Smooth muscle cell (in vitro differentiated cells): ENCODE measurements at regions not wholly inside any gene's neighbourhood (a gene's known extent, or its start where the extent isn't known, plus 50 kb on each side); places are given as distances from the start of the nearest gene placed in this dataset.
"Not testable (repeated sequence)": the region's sequence is repeated elsewhere in the genome, so short reads cannot be mapped to it uniquely, and the experiment has no call there.

Experiments
- DNase-seq: peaks from one replicate; lab custom pipeline; 2025; ENCODE audit not compliant: unreplicated experiment; lab: John Stamatoyannopoulos, UW
- H2AFZ ChIP-seq: fragments of 200-600 bp; sonication (generic); 2 replicates; pipeline ENCODE4 v1.6.0; 2016; ENCODE audit warnings: antibody characterized with exemption, low read depth, mild to moderate bottlenecking
- H3F3A ChIP-seq: fragments of 200-600 bp; sonication (generic); 2 replicates; pipeline ENCODE4 v1.6.0; 2017; ENCODE audit warnings: antibody characterized with exemption, low read depth
- H3K27ac ChIP-seq: fragments of 200-600 bp; sonication (generic); 2 replicates; pipeline ENCODE4 v1.5.1; 2016; ENCODE audit warnings: low read depth, mild to moderate bottlenecking
- H3K27me3 ChIP-seq: fragments of 200-600 bp; sonication (generic); 2 replicates; pipeline ENCODE4 v1.6.1; 2016; ENCODE audit warnings: low read depth, mild to moderate bottlenecking
- H3K36me3 ChIP-seq: fragments of 200-600 bp; sonication (generic); 2 replicates; pipeline ENCODE4 v1.5.1; 2016; ENCODE audit warnings: low read depth
- H3K4me1 ChIP-seq: fragments of 200-600 bp; sonication (generic); 2 replicates; pipeline ENCODE4 v1.5.1; 2016; ENCODE audit warnings: low read depth
- H3K4me2 ChIP-seq: fragments of 200-600 bp; sonication (generic); 2 replicates; pipeline ENCODE4 v1.6.0; 2016; ENCODE audit warnings: mild to moderate bottlenecking
- H3K4me3 ChIP-seq: fragments of 200-600 bp; sonication (generic); 2 replicates; pipeline ENCODE4 v1.5.1; 2016; ENCODE audit warnings: mild to moderate bottlenecking
- H3K79me2 ChIP-seq: fragments of 200-600 bp; sonication (generic); 2 replicates; pipeline ENCODE4 v1.6.0; 2016; ENCODE audit warnings: low read depth, mild to moderate bottlenecking
- H3K9ac ChIP-seq: fragments of 200-600 bp; sonication (generic); 2 replicates; pipeline ENCODE4 v1.6.0; 2016; ENCODE audit warnings: low read depth
- H3K9me3 ChIP-seq: fragments of 200-600 bp; sonication (generic); replicated peaks from 2 replicates; pipeline ENCODE4 v1.5.1; 2016; ENCODE audit warnings: low read depth
- H4K20me1 ChIP-seq: fragments of 200-600 bp; sonication (generic); 2 replicates; pipeline ENCODE4 v1.6.0; 2016; ENCODE audit warnings: low read depth
- WGBS: methylation state at CpG from one replicate; pipeline ENCODE4 v1.1.7; 2016; ENCODE audit warnings: low lambda C conversion rate; 5-methylcytosine and 5-hydroxymethylcytosine counted together
- TF ChIP-seq, protein P1 (sequence below): fragments of 200-600 bp; sonication (generic); IDR thresholded peaks from 2 replicates; pipeline ENCODE4 v1.5.1; 2017; ENCODE audit warnings: borderline replicate concordance, mild to moderate bottlenecking, antibody characterized with exemption; ENCODE audit not compliant: insufficient read depth, poor library complexity, severe bottlenecking

DNA sequence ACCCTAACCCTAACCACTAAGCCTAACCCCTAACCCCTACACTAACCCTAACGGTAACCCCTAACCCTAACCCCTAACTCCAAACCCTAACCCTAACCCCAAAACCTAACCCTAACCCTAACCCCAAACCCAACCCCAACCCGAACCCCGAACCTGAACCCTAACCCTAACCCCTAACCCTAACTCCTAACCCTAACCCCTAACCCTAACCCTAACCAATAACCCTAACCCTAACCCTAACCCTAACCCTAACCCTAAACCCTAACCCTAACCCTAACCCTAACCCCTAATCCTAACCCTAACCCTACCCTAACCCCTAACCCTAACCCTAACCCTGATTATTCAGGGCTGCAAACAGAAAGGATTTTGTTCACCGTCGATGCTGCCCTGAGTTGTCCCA lies 144.6 kb upstream of the DUSP22 start:
- H3K4me3 ChIP-seq, H3K36me3 ChIP-seq, H3K9ac ChIP-seq, H3K9me3 ChIP-seq, DNase-seq, H3F3A ChIP-seq, H2AFZ ChIP-seq, H3K4me1 ChIP-seq, H4K20me1 ChIP-seq, H3K4me2 ChIP-seq, H3K79me2 ChIP-seq, H3K27me3 ChIP-seq, H3K27ac ChIP-seq: not testable (repeated sequence)
- WGBS: 100% methylated on average over 2 of the region's 5 CpGs

DNA sequence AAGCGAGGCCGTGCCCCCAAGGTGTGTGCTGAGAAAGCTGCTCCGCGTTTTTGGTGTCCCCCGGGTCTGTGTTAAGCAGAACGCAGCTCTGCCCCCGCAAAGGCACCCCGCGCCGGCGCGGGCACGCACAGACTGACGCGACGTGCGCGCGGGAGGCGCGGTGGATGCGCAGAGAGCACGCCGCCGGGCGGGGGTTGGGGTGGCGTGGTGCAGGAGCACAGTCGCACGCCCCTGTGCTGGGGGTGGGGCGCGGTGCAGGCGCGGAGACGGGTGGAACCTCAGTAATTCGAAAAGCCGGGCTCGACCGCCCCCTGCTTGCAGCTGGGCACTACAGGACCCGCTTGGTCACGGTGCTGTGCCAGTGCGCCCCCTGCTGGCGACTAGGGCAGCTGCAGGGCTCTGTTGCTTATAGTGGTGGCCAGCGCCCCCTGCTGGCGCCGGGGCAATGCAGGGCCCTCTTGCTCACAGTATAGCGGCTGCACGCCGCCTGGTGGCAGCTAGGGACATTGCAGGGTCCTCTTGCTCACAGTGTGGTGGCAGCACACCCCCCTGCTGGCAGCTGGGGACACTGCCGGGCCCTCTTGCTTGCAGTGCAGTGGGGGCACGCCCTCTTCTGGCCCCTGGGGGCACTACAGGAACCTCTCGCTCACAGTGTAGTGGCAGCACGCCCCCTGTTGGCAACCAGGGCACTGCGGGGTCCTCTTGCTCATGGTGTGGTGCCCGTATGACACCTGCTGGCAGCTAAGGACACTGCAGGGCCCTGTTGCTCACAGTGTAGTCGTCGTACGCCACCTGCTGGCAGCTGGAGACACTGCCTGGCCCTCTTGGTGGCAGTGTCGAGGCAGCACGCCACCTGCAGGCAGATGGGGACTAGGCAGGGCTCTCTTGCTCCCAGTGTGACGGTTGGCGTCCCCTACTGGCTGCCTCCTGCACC lies 144.0 kb upstream of the DUSP22 start:
- 87% methylated on average over 55 of the region's 61 CpGs for WGBS
- TF ChIP-seq, protein P1, sequence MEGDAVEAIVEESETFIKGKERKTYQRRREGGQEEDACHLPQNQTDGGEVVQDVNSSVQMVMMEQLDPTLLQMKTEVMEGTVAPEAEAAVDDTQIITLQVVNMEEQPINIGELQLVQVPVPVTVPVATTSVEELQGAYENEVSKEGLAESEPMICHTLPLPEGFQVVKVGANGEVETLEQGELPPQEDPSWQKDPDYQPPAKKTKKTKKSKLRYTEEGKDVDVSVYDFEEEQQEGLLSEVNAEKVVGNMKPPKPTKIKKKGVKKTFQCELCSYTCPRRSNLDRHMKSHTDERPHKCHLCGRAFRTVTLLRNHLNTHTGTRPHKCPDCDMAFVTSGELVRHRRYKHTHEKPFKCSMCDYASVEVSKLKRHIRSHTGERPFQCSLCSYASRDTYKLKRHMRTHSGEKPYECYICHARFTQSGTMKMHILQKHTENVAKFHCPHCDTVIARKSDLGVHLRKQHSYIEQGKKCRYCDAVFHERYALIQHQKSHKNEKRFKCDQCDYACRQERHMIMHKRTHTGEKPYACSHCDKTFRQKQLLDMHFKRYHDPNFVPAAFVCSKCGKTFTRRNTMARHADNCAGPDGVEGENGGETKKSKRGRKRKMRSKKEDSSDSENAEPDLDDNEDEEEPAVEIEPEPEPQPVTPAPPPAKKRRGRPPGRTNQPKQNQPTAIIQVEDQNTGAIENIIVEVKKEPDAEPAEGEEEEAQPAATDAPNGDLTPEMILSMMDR: peak; percentile 66
- not testable (repeated sequence) for H3K9me3 ChIP-seq, H3K27ac ChIP-seq, H3K79me2 ChIP-seq, H3K4me1 ChIP-seq, H3K27me3 ChIP-seq, H4K20me1 ChIP-seq, H3K4me3 ChIP-seq, H3K4me2 ChIP-seq, DNase-seq, H3F3A ChIP-seq, H2AFZ ChIP-seq, H3K9ac ChIP-seq, H3K36me3 ChIP-seq

DNA sequence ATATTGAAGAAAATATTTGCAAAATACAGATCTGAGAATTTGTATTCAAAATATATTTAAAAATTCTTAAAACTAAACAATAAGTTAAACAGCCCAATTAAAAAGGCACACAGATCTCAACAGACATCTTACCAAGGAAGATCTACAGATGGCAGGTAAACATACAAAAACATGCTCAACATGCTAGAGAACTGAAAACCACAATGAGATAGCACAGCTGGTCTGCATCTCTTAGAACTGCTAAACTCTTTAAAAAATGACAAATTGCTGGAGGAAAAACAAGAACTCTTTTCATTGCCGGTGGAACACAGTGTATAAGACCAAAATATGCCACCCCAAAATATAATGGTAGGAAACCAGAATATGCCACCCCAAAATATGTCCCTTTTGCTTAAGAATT lies 142.1 kb upstream of the DUSP22 start:
- WGBS: 74% methylated on average over 1 of the region's 1 CpG
- H3K9me3 ChIP-seq, H3K9ac ChIP-seq, H3F3A ChIP-seq, H3K27ac ChIP-seq, H3K36me3 ChIP-seq, H3K4me3 ChIP-seq, H3K4me1 ChIP-seq, H3K4me2 ChIP-seq, H3K27me3 ChIP-seq, H3K79me2 ChIP-seq, H4K20me1 ChIP-seq, DNase-seq, H2AFZ ChIP-seq: not testable (repeated sequence)

DNA sequence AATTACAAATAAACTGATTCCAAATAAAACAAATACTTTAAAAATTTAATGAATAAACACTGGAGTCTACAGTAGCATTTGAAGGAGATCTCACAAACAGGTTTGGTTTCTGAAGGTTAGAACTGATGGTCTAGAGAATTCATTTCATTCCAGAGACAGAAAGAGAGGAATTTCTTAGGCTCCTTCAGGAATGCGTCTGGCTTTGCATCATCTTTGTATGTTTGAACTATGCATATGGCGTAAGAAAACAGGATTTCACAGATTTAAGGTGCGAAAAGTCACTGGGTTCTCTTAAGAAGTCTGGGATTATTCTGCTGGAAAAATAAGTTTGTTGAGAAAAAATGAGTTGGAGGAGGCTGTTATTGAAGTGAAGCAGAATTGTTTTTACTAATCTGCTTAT lies 139.9 kb upstream of the DUSP22 start:
- H3K4me3 ChIP-seq, H3K79me2 ChIP-seq, H3K36me3 ChIP-seq, H3K9me3 ChIP-seq, H3K27me3 ChIP-seq, H2AFZ ChIP-seq, H3K9ac ChIP-seq, H3K4me1 ChIP-seq, H4K20me1 ChIP-seq, DNase-seq: not testable (repeated sequence)
- Histone ChIP-seq H3K27ac (peak overlapping the region; percentile 95), H3F3A (peaks cover 11% of the 10 kb centered on the region), H3K4me2 (peak overlapping the region; percentile 17)
- WGBS: 42% methylated on average over 3 of the region's 3 CpGs

DNA sequence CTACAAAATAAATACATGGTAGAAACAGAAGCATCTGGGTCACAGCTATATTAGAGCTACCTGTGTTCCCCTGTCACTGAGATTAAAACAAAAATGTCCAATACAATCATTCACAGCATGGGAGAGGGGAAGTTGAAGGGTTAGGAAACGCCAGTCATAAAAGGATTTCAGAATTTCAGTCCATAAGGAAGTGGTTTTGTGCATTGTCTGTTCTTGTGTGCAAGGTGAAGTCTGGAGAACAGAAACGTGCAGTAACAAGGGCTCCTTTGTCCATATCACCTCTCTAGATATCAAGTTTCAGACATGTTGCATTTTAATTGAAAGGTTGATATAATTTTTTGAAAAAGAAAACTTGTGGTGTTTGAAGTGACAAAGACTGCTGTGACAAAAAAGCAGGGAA lies 139.3 kb upstream of the DUSP22 start:
- DNase-seq, H3K4me1 ChIP-seq, H3K79me2 ChIP-seq, H3K4me3 ChIP-seq, H3K27me3 ChIP-seq, H4K20me1 ChIP-seq, H2AFZ ChIP-seq, H3K9me3 ChIP-seq, H3K36me3 ChIP-seq, H3K9ac ChIP-seq: not testable (repeated sequence)
- Histone ChIP-seq H3K4me2 (peak overlapping the region; percentile 17), H3F3A (peaks cover 11% of the 10 kb centered on the region), H3K27ac (peak overlapping the region; percentile 95)
- 65% methylated on average over 2 of the region's 2 CpGs for WGBS

DNA sequence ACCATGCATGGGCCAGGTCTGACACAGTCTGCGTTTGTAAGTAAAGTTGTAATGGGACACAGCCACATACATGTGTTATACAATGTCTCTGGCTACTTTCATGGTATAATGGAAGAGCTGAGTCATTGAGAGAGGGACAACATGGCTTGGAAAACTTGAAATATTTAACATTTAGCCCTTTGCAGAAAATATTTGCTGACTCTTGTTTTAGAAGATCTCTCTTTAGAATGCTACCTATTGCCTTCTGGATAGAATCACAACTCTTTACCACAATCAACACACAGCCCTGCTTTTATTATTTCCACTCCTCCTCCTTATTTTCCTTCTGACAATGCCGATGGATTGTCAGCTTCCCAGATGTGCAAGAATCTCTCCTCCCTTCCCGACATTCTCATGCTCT lies 138.4 kb upstream of the DUSP22 start:
- H4K20me1 ChIP-seq, DNase-seq: not testable (repeated sequence)
- WGBS: 27% methylated on average over 3 of the region's 3 CpGs

DNA sequence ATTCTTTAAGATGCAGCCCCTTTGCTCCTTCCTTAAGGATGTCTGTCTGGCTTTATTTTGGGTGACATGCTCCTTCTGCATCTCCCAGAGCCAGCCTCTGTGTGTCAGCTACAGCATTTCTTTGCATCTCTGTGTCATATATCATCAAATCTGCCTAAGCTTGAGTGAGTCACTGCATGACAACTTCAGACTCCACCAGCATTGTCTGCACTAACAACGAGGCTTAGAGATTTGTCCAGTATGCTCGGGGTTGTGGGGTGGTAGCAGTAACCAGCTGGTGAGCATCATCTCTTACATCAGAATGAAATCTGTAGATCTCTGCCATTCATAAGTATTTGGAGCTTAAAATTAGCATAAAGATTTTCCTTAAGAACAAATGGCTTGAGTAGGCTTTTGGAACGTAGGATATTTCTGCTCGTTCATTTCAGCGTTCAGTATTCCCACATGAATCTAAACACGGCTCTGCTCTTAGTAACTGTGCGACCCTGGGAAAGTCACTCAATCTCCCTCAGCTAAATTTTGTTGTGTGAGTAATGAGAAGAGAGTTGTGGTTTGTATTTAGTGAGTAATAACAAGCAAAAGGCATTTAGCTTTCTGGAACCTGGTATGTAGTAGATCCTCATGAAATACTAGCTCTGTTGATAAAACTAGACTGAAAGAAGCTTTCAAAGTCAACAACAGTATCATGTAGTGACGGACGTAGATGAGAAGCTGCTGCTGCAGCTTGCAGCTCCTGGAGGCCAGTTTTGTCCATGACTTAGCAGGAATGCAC lies 137.8 kb upstream of the DUSP22 start:
- not testable (repeated sequence) for H3K4me3 ChIP-seq, H3K27me3 ChIP-seq, DNase-seq, H3K9me3 ChIP-seq, H3K79me2 ChIP-seq, H3K4me1 ChIP-seq, H2AFZ ChIP-seq, H3K36me3 ChIP-seq, H4K20me1 ChIP-seq
- peaks cover 11% of the 10 kb centered on the region for H3F3A ChIP-seq
- peak overlapping the region; percentile 95 for H3K27ac ChIP-seq
- 16% methylated on average over 9 of the region's 9 CpGs for WGBS
- peak overlapping the region; percentile 78 for H3K4me2 ChIP-seq
- H3K9ac ChIP-seq: peak overlapping the region; percentile 80

More for the DNA sequence above, 138.4 kb upstream of the DUSP22 start:
- H3K36me3 ChIP-seq, H3K27me3 ChIP-seq, H3K4me1 ChIP-seq, H3K79me2 ChIP-seq, H2AFZ ChIP-seq, H3K4me3 ChIP-seq, H3K9me3 ChIP-seq: not testable (repeated sequence)
- Histone ChIP-seq H3K9ac (peak overlapping the region; percentile 46), H3K27ac (peak overlapping the region; percentile 95), H3F3A (peaks cover 11% of the 10 kb centered on the region), H3K4me2 (peak overlapping the region; percentile 78)
